GM19455 (cell line): ENCODE measurements at regions not wholly inside any gene's neighbourhood (a gene's known extent, or its start where the extent isn't known, plus 50 kb on each side); places are given as distances from the start of the nearest gene placed in this dataset.
A peak's percentile ranks its signal among the peaks of the same experiment; 100 is the strongest.

Experiments used
- ATAC-seq: cut with Tn5 transposase; IDR thresholded peaks from one replicate; pipeline ENCODE4 v1.9.1; 2021; ENCODE audit not compliant: unreplicated experiment

- ATAC-seq = no peak
Observed at GRCh38 chr16:76162046-76162445, 115.2 kb upstream of the CNTNAP4 start.

GRCh38 chr16:76164970-76165558, 112.1 kb upstream of the CNTNAP4 start:
- no peak for ATAC-seq

GRCh38 chr16:76175718-76176117, 101.5 kb upstream of the CNTNAP4 start:
- ATAC-seq = no peak

- peak; percentile 54 for ATAC-seq
Observed at GRCh38 chr16:76176153-76176552, 101.0 kb upstream of the CNTNAP4 start.

DNA sequence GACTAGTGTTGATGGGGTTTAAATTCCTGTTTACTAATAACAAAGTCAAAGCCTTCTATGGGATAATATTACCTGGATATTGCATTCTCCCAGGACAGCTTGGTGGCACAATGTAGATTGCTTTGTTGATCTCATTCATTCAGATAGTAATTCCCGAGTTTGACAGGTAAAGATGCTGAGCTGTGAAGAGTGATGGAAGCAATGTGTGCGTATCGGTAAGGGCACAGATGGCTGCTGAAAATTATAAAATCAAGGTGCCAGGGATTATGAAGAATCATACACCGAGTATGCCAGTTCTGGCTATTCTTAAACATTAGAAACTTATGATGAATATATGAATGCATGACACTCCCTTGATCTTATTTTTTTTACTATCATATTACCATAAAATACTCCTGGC, 100.6 kb upstream of the CNTNAP4 start:
- ATAC-seq = no peak

- no peak for ATAC-seq
Observed at GRCh38 chr16:76182041-76182635, 95.1 kb upstream of the CNTNAP4 start.

- no peak for ATAC-seq
Observed at GRCh38 chr16:76183647-76184046, 93.6 kb upstream of the CNTNAP4 start.

DNA sequence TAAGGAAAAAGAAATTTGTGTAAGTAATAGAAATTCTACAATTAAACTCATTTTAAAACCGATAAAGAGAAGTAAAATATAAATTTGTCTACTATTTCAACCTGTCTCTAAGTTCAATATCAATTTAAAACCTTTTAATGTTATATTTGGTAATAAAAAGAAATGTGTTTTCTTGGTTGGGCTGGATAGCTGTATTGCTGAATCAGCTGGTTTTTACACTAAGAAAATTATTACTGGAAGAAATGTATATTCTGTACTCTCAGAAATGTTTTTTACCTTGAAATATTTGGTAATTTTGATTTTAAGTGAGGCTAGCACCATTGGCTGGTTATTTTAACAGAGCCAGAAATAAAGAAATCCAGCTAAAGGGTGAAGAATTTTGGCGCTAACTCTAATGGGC, 87.1 kb upstream of the CNTNAP4 start:
- no peak for ATAC-seq

GRCh38 chr16:76190480-76190879, 86.7 kb upstream of the CNTNAP4 start:
- ATAC-seq = no peak

GRCh38 chr16:76193906-76194615, 83.1 kb upstream of the CNTNAP4 start:
- ATAC-seq = no peak

GRCh38 chr16:76194616-76195015, 82.6 kb upstream of the CNTNAP4 start:
- ATAC-seq = no peak

- ATAC-seq = no peak
Observed at GRCh38 chr16:76195056-76195455, 82.1 kb upstream of the CNTNAP4 start.

- ATAC-seq = no peak
Observed at GRCh38 chr16:76195648-76196047, 81.6 kb upstream of the CNTNAP4 start.

DNA sequence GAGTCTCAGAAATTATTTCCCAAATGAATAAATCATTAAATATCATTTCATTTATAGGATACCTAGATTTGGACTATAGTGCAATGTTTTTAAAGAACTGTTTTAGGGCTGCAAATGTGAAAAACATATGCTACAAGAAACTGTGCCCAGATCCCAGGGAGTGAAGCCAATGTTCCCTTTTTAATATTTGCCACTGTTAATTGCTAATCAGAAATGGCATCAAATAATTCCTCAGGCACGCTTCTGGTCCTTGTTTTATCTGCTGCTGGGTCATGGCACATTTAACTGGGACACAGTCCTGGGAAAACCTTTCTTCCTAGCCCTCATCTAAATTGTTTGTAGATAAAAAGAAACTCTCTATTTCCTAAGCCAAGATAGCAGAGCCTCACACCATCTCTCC, 79.3 kb upstream of the CNTNAP4 start:
- ATAC-seq = no peak

GRCh38 chr16:76199681-76200220, 77.5 kb upstream of the CNTNAP4 start:
- no peak for ATAC-seq

DNA sequence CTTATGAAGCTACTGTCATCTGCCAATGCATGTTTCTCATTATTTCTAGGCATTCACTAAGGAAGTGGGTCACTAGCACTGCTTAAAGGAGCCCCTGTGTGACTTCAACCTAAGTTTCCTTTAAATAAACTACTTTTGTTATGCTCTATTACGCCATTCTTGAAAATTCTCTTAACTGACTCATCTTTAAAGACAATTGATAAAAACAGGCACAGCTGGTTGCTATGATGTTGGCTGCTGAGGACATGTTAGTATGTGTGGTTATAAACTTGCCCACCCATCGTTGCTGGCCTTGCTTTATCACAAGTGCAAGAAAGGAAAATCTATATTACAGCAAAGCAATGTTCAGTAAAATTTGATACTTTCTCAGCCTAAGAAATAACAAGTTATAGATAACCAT, 75.8 kb upstream of the CNTNAP4 start:
- ATAC-seq = no peak

GRCh38 chr16:76204249-76204648, 73.0 kb upstream of the CNTNAP4 start:
- ATAC-seq = no peak

GRCh38 chr16:76207270-76207669, 69.9 kb upstream of the CNTNAP4 start:
- ATAC-seq = no peak

GRCh38 chr16:76210157-76210556, 67.0 kb upstream of the CNTNAP4 start:
- ATAC-seq = no peak

- no peak for ATAC-seq
Observed at GRCh38 chr16:76213860-76214259, 63.3 kb upstream of the CNTNAP4 start.

DNA sequence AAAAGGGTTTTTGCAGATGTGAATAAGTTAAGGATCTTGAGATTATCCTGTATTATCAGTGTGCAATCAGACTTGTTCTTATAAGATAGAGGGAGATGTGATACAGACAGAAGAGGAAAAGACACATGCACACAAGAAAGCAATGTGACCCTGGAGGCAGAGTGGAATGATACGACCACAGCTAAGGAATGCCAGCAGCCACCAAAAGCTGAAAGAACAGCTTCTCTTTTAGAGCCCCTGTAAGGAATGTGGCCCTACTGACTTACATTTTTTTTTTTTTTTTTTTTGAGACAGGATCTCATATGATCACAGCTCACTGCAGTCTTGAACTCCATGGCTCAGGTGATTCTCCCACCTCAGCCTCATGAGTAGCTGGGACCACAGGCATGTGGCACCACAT, 62.3 kb upstream of the CNTNAP4 start:
- no peak for ATAC-seq

DNA sequence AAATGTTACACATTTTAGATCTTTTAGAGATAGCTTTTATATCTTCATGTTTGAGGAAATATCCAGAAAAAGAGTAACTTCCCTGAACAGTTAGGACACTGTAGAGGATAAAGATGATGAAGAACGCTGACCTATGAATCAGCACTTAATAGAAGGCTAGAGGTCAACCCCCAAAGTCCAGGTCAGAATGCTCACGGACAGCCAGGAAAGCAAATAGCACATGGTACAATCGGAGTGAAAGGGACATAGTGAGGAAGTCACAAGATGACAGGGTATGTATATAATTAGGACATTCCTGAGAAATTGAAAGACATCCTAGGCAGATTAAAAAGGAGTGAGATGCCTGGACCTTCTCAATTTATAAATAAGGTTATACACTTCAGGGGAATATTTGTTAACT, 55.1 kb upstream of the CNTNAP4 start:
- no peak for ATAC-seq
